ENCODE measurements at regions not wholly inside any gene's neighbourhood (a gene's known extent, or its start where the extent isn't known, plus 50 kb on each side); places are given as distances from the start of the nearest gene placed in this dataset.

DNA sequence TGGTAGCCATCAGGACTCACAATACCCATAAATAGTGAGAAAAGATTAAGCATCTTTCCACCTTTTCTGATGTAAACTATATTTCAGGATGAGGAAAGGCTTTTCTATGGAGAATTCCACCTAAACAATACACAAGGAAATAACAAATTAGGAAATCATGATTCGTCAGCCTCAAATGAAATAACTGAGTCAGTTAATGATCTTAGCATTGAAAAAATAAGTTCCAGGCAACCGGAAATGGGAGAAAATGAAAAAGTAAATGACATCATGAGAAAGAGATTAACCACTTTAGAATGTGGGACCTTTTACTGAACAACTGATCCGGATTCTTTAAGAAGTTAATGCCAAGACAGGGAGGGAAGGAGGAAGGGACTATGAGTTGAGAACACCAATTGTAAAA, 742.3 kb downstream of the TNS3 start:
- DNase-seq (ENCODE audit: low read depth in 2 of 2): peak; percentile 12 to 85
- TF ChIP-seq, protein P1, sequence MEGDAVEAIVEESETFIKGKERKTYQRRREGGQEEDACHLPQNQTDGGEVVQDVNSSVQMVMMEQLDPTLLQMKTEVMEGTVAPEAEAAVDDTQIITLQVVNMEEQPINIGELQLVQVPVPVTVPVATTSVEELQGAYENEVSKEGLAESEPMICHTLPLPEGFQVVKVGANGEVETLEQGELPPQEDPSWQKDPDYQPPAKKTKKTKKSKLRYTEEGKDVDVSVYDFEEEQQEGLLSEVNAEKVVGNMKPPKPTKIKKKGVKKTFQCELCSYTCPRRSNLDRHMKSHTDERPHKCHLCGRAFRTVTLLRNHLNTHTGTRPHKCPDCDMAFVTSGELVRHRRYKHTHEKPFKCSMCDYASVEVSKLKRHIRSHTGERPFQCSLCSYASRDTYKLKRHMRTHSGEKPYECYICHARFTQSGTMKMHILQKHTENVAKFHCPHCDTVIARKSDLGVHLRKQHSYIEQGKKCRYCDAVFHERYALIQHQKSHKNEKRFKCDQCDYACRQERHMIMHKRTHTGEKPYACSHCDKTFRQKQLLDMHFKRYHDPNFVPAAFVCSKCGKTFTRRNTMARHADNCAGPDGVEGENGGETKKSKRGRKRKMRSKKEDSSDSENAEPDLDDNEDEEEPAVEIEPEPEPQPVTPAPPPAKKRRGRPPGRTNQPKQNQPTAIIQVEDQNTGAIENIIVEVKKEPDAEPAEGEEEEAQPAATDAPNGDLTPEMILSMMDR (IDR thresholded peaks at IDR 0.05; ENCODE audit: low read depth, low read length): no peak

DNA sequence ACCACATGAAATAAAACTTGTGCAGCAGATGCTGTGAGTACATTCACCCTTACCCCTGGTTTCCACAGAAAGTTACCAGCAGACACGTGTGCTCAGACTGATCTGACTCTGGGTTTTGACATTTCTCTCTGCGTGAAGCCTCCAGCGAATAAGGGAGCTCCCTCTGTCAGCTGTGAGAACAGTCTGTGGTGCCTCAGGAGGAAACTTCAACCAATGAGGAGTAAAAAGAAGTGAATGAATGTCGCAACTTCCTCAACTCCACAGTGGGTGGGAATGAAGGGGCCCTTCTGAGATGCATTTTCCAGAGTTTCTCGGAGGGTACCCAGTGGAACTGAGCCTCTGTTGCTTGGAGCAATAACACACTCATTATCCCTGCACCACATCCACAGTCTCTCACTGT, 743.4 kb downstream of the TNS3 start:
- TF ChIP-seq, protein P1 (IDR thresholded peaks at IDR 0.05; ENCODE audit: low read depth, low read length): no peak
- H3K4me3 ChIP-seq (replicated peaks in 1 of 2; ENCODE audit: low read depth in 2 of 2, low read length in 2 of 2): no peak overlapping the region
- no peak for DNase-seq (ENCODE audit: low read depth in 2 of 2)

More for the DNA sequence above, 742.3 kb downstream of the TNS3 start:
- no peak overlapping the region for H3K4me3 ChIP-seq (replicated peaks in 1 of 2; ENCODE audit: low read depth in 2 of 2, low read length in 2 of 2)

DNA sequence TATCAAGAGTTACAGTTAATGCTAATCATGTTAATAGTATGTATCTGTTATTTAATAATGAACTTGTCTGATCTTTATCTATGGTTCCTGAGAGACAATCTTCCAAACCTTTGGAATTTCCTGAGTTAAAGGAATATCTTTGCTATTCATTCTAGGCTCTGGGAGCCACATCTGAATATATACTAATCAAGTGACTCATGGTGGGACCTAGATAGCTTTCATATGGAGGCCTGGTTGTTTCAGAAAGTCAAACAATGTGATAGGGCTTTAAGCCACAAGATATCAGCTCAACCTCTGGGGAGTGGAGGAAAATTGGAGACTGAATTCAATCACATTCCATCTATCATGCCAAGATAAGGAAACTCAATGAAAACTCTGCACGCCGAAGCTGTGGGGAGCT, 746.4 kb downstream of the TNS3 start:
- TF ChIP-seq, protein P1 (IDR thresholded peaks at IDR 0.05; ENCODE audit: low read depth, low read length): no peak
- no peak overlapping the region for H3K4me3 ChIP-seq (replicated peaks in 1 of 2; ENCODE audit: low read depth in 2 of 2, low read length in 2 of 2)
- DNase-seq (ENCODE audit: low read depth in 2 of 2): no peak

DNA sequence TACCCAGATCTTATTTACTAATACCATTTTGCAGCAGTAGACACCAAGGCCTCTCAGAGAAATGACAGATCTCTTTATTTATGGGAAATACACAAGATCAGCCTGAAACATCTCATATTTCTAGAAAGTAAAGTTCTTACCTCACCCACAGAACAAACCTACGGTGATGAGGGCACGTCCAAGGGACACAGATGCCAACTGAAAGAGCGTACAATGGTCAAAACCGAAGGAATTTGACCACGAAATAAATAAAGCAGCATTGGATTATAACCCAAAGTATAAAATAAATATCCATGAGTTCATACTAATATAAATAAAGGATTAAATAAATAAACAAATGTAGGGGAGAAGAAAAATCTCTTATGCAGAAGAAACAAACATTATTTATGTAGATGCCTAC, 747.0 kb downstream of the TNS3 start:
- H3K4me3 ChIP-seq (replicated peaks in 1 of 2; ENCODE audit: low read depth in 2 of 2, low read length in 2 of 2): no peak overlapping the region
- TF ChIP-seq, protein P1 (IDR thresholded peaks at IDR 0.05; ENCODE audit: low read depth, low read length): no peak
- no peak for DNase-seq (ENCODE audit: low read depth in 2 of 2)

DNA sequence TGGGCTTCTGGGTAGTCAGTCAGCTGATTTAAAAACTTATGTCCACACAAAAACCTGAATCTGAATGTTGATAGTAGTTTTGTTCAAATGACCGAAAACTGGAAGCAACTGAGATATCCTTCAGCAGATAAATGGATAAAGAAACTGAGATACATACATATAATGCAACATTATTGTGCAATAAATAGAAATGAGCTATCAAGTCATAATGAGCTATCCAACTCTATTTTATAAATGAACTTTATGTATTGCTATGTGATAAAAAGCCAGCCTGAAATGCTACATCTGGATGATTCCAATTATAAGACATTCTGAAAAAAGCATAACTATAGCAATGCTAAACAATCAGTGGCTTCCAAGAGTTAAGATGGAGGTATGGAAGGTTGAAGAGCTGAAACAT, 748.7 kb downstream of the TNS3 start:
- DNase-seq (ENCODE audit: low read depth in 2 of 2): no peak
- TF ChIP-seq, protein P1 (IDR thresholded peaks at IDR 0.05; ENCODE audit: low read depth, low read length): no peak
- no peak overlapping the region for H3K4me3 ChIP-seq (replicated peaks in 1 of 2; ENCODE audit: low read depth in 2 of 2, low read length in 2 of 2)

DNA sequence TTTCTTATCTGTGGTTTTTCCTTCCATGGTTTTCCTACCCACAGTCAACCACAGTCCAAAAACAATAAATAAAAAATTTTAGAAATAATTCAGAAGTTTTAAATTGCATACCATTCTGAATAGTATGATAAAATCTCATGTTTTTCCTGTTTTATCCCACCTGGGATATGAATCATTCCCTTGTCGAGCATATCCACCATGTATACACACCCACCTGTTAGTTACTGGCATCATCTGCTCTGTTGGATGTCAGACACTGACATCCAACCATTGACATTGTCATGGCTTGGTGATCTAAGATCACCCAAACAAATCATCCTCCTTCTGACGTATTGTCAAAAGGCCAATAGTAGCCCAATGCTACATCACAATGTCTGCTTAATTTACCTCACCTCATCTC, 749.8 kb downstream of the TNS3 start:
- H3K4me3 ChIP-seq (replicated peaks in 1 of 2; ENCODE audit: low read depth in 2 of 2, low read length in 2 of 2): no peak overlapping the region
- DNase-seq (ENCODE audit: low read depth in 2 of 2): no peak
- TF ChIP-seq, protein P1 (IDR thresholded peaks at IDR 0.05; ENCODE audit: low read depth, low read length): no peak

DNA sequence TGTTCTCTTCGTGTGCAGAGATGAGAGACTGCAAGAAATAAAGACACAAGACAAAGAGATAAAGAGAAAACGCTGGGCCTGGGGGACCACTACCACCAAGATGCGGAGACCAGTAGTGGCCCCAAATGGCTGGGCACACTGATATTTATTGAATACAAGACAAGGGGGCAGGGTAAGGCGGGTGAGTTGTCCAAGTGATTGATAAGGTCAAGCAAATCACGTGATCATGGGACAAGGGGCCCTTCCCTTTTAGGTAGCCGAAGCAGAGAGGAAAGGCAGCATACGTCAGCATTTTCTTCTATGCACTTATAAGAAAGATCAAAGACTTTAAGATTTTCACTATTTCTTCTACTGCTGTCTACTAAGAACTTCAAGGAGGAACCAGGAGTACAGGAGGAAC, 762.1 kb downstream of the TNS3 start:
- TF ChIP-seq, protein P1 (IDR thresholded peaks at IDR 0.05; ENCODE audit: low read depth, low read length): no peak
- H3K4me3 ChIP-seq (replicated peaks in 1 of 2; ENCODE audit: low read depth in 2 of 2, low read length in 2 of 2): no peak overlapping the region
- DNase-seq (ENCODE audit: low read depth in 2 of 2): no peak
